GM18502 (cell line): ENCODE measurements at regions not wholly inside any gene's neighbourhood (a gene's known extent, or its start where the extent isn't known, plus 50 kb on each side); places are given as distances from the start of the nearest gene placed in this dataset.
A peak's percentile ranks its signal among the peaks of the same experiment; 100 is the strongest.

ENCODE experiments used
- ATAC-seq: cut with Tn5 transposase; IDR thresholded peaks from one replicate; pipeline ENCODE4 v1.9.1; 2021; ENCODE audit warnings: mild to moderate bottlenecking; ENCODE audit not compliant: unreplicated experiment, poor library complexity

DNA sequence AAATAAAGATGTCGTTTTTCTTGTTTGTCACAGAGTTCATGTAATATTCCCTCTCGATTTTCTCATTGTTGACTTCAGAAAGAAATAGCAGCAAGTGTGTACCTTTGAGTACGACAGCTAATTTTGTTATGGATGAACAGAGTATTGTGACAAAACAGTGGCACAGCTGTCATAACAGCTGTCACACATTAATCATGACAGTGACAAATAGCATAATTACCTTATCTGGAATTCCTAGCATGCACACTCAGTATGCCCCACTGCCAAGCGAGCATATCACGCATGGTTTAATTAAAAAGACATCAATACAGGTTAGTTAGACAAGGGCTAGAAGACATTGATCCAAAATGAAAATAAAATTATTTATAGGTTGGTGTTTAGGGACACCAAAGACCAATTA, 375.1 kb downstream of the SPATA31D1 start:
- no peak for ATAC-seq

DNA sequence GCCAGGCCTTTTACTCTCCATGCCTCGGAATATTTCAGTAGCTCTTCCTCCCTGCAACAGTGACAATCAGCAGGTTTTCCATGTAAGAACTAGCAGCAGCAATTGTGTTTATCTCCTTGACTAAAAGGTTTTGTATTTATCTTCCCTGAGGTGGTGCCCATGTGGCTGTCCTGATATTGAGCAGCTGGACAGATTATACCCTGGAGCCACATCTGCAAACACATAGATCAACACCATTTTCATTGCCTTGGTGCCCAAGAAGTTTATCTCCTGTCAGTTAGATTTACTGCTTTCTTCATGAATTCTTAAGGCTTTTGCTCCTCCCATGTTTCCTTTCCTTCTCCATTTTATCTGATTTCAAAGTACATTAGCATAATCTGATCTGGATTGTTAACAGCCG, 378.4 kb downstream of the SPATA31D1 start:
- ATAC-seq, result no peak

DNA sequence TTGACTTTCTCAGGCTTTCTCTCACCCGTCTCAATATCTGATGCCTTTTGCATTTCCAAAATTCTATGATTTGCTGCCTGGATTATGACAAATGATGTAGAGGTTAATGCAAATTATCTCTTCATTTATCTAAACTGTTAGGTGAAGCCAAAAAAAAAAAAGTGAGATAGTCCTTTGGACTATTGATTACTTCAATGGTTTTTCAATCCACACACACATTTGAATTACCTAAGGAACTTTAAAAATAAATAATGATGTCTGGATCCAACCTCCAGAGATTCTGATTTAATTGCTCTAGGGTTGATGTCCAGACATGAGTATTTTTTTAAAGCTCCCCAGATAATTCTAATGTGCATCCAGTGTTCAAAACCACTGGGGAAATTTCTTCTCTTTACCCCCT, 379.4 kb downstream of the SPATA31D1 start:
- no peak for ATAC-seq

DNA sequence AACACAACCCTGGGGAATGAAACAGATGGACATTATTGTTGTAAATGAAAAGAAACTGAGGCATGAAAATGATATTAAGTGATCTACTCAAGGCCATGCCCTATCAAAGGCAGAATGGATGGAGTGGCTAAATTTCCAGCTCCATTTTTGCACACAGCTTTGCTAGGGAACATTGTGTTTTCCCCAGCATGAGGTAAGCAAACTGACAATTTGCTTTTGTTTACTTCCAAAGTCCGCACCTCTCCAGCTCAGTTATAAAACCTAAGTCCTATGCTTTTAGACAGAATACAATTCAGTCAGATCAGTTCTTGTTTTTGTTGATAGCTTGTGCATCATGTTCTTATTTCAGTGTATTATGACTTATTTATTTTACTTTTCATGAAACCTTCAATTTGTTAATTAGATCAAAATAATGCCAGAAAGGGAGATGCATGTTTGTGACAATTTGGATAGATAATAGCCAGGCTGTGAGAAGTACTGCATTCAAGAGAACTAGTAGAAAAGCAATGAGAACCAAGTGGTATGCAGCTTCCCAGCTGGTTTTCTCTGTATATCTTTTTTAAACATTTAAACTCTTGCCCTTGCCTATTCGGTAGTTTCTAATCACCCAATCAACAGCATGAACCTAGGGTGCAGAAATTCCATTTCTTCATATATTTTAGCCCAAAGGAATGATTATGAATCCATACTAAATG, 380.8 kb downstream of the SPATA31D1 start:
- no peak for ATAC-seq

DNA sequence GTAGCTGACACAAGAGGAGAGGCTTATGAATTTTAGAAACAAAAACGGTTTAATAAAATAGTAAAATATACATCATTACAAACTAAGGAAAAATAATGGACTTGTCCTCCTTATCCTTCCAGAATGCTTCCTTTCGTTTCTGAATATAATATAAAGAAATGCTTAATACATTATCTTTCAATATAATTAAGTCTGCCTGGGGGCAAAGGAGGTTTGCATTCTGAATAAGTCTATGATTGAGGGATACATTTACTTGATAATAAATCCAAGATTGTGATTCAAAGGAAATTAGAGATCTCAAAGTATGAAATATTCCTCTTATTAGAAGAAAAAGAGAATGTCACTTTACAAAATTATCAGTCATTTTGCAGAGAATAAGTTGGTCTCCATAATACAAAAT, 386.5 kb downstream of the SPATA31D1 start:
- no peak for ATAC-seq

DNA sequence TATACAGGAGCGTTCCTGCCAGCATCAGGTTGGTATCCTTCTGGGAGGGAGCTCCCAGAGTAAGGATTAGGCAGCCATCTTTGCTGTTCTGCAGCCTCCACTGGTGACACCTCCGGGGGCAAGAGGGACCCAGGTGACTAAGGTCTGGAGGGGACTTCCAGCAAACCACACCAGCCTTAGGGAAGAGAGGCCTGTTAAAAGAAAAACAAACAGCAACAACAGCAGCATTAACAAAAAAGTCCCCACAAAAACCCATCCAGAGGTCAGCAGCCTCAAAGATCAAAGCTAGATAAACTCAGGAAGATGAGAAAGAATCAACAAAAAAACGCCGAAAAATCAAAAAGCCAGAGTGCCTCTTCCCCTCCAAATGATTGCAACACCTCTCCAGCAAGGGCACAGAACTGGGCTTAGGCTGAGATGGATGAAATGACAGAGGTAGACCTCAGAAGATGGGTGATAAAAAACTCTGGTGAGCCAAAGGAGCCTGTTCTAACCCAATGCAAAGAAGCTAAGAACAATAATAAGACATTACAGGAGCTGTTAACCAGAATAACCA, 388.2 kb downstream of the SPATA31D1 start:
- no peak for ATAC-seq

DNA sequence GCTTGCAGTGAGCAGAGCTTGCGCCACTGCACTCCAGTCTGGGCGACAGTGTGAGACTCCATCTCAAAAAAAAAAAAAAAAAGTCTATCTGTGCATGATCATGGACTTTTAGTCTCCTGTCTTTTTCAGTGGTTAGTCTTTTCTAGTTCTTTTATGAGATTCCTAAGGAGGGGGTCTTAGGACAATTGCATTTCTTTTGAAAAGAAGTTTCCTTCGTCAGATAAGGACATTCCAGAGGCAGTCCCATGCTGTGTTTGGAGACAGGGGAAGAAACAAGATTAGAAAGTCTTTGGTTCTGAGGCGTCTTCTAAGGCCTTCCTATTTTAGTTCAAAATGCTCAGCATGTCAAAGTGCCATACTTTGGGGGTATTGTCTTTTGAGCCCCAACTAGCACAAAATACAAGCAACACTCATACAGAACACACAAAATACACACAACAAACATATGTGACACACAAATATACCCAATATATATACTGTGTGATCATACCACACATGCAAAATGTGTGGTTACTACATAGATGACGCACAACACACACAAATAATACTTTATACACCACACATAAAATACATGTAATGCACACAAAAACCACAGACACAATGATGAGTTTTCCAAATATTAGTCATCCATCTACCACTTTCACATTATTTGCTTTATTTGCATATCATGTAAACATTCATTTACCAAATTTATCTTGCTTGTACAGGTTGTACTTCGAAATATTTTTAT, 394.5 kb downstream of the SPATA31D1 start:
- no peak for ATAC-seq

DNA sequence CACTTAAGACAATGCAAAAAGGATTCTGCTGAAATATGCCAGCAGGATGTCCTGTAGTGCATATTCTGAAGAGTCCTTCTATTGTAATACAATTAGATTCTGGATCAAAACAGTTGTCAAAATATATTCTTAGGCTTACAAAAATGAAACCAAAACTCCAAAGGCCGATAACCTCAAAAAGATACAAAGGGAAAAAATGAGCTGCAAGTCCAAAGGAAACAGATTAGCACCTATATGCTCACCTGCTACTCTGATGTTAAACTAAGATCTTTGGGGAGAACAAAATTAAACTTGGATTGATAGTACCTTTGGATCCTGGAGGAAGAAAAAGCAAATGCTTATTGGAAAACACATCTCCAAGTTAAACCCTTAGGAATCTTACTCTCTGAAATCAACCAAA, 397.1 kb downstream of the SPATA31D1 start:
- no peak for ATAC-seq

DNA sequence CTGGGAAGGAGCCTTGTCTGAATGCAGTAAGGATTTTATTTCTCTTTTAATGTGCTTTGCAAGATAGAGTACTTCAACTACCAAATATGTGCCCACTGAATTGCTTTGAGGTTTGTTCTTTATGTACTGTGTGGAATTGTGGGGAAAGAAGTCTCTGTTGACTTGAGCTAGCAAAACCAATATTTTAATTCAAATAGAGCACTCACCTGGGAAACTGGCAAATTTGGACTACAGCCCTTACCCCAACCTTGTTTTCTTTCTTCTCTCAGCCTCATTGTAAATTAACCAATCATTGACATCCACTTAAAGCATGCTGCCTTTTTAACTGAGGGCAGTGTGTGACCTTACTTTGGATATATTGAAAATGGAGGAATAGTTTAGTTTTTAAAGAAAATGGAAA, 409.0 kb downstream of the SPATA31D1 start:
- no peak for ATAC-seq

DNA sequence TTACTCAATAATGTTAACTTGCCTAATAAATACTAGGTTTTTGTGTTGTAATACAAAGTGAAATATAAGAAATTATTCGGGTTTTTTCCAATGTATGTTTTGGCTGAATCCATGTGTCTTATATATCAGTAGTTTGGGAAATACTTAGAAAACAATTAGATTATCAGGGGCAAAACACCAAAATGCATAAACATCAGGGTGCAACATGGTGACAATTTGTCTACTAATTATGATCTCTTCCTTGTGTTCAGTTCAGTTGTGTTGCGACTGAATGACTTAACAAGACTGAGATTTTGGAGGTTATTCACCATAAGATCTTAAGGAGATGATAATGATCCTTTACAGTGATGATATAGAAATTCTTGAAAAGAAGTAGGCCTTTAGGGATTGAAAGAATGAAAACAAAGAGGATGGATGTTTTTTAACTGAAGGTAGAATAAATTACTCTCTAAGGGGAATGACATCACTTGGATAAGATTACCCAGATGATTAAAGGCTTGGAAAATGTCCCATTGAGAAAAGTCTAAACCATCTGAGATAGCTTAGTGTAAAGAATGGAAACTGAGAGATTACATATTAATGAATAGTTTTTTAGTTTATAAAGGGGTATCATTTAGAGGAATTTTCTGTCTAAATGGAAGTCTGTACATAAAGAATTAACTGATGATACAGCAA, 415.8 kb downstream of the SPATA31D1 start:
- ATAC-seq, result no peak

DNA sequence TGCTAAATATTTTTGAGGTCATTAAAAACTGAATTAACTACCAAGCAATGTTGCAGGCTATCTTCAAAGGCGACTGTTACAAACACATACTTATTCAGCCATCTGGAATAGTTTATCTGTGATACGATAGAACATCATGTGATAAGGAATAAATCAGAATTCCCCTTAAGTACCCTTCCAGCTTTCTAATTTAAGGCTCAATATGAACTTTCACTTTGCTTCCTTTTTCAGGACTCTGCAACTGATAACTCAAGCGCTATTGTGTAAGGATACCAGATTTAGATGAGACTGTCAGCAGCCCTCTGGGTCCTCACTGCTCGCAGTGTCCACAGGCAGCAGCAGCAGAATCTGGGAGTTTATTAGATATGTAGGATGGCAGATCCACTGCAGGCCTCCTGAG, 416.3 kb downstream of the SPATA31D1 start:
- ATAC-seq, result no peak

DNA sequence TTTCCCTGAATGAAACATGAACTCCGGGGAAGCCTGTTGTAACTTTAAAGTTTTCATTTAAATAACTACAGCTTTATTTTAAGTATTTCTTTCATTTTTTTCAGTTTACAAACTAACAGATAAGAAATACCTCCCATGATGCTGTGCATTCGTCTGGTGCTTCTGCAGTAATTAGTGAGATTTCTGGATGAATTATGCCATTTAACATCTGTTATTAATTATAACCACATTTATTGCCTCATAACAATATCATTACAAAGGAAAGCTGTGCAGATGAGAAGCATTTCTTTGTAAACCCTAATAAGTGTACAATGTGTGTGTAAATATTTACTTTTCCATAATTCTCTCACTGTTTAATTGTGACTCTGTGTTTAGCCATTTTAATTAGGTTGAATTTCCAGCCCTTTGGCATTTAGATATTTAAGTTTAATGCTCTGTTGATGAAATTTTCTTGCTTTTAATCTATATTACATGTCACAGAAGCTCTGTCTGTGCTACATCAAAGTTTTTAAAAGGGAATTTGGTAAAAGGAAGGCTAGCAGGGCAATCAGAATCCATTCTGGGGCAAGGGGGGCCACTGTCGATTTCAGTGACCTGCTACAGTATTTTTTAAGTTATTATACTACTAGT, 418.0 kb downstream of the SPATA31D1 start:
- ATAC-seq, result no peak

DNA sequence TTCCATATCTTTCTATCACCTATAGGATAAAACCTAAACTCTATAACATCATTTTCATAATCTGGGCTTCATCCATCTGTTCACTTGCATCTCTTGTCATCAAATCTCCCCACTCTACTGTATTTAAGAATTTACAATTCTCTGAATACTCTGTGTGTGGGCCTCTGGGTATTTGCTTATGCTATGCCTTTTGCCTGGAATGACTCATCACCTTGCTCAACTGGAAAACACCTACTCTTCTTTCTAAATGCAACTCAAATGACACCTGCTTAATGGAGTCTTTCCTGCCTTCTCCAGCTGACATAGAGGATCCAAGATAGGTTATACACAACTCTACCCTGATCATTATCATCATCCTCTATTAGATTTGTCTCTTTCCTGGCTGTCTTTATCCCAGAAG, 421.7 kb downstream of the SPATA31D1 start:
- ATAC-seq, result peak; percentile 93

DNA sequence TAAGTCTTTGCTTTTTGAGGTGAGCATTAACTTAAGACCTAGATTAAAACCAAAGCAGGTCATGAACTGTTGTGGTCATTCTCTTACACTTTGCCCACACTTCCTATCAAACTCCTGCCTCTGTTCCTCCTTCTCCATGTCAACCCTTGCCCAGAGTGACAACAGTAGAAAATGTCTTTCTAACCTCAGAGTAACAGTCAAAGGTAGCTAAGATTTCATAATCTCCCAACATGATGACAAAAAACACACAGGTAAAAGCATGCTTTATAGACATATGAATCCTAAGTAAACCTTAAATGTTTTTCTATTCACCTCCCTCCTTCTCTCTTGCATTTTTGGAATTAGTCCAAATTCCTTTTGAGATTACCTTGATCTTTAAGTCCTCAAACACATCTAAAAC, 422.3 kb downstream of the SPATA31D1 start:
- ATAC-seq, result no peak

DNA sequence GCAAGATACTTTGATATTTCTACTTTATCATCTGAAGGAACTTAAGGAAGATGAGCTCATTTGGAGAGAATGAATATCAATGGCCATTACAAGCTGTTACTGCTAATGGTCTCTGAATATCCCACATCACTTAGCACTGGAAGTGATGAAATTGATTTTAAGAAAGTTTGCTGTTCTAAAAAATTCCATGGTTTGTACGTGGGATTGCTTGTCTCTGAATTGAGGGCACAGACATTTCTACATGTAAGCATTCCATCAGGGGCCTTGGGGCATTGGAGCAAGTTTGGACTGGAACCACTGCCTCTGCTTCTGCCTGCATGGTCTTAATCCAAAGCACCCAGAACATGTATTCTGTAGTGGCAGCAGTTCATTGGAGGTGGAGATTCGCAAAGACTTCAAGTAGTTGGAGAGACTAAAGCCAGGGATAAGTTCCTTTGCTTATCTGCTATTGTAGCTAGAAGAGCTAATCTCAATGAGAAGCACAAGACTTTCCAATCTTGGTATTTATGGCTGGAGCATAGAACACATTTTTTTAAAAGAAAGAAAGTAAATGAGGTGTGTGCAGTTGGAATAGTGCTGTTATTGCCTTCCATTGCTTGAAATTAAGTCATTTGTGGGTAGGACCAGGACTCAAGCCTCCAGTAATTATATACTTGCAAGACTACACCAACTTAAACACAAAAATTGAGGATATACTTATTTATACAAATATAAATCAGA, 424.2 kb downstream of the SPATA31D1 start:
- ATAC-seq, result no peak

DNA sequence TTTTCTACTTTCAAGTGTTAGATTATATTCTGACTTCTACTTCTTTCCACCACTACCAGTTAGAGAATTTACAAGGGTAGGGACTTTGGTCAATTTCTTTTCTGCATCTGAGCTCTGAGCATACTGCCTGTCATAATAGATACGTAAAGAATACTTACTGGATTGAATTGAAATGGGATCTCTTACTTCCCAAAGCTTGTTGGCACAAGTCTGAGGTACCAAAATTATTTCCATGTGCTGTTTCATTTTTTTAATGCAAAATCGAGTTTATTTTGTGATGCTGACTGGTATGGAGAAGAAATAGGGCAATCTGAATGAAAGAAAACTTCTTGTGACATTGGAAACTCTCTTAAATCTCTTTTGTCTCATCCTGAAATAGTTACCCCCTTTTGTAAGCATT, 428.9 kb downstream of the SPATA31D1 start:
- ATAC-seq, result no peak

DNA sequence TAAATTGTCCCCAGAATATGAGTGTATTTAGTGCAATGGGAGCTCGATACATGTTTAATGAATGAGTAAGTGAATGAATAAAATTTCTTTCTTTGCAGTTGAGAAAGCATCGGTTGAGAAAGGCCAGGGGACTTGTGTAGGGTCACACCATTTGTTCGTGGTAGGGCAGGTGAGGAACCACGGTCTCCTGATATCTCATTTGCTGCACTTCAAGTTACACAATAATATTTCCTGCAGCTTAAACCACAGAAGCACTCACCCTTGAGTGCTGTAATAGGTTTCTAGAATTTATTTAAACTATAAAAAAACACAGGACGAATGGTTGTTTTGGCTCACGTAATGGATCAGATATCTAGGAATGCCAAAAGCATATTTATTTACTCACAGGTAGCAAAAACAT, 429.8 kb downstream of the SPATA31D1 start:
- ATAC-seq, result no peak

DNA sequence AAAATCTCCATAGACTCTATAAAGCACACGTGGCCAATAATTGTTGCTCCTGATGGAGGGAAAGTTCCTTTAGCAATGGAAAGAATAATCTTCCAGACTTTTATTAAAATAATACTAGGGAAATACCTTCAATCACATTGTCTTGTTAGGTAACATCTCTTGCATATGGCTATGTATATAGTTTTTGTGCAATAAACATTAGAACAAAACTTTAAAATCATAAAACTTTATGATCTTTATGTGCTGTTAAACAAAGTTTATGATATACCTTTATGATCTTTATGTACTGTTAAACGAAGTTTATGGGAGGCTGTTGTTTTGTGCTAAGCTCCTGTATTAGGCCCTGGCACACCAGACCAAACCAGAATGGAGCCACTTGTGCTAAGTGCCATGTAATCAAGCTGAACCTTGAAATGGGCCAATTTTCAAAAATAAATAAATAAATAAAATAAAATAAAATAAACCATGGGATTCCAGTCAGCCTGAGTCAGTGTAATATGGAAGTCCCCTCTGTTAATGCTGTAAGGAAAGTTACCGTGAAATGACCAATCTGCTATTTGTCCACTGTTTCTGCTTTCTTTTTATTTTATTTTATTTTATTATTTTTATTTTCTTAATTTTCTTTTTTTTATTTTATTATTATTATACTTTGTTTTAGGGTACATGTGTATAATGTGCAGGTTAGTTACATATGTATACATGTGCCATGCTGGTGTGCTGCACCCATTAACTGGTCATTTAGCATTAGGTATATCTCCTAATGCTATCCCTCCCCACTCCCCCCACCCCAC, 431.3 kb downstream of the SPATA31D1 start:
- ATAC-seq, result no peak

DNA sequence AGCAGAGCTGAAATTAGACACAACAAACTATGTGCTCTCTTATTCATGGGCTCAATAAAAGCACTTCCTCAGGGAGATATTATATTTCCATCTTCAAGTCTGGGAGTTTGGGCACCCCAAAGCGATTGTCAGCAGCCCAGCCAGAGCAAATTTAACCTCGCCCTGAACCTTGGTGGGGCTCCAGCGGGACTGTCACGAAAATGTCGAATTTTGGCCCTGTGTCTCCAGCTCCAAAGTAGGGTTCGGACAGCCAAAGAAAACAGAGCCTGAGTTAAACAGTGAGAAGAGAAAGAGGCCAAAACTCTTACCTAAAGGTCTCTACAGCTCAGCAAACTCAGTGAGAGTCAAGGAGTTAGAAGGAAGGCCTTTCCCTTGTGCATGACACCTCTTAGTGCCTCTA, 432.9 kb downstream of the SPATA31D1 start:
- no peak for ATAC-seq
